Transverse colon (tissue), 4 donors: ENCODE measurements at regions not wholly inside any gene's neighbourhood (a gene's known extent, or its start where the extent isn't known, plus 50 kb on each side); places are given as distances from the start of the nearest gene placed in this dataset.
"Not testable (repeated sequence)": the region's sequence is repeated elsewhere in the genome, so short reads cannot be mapped to it uniquely, and the experiment has no call there.

Source experiments
- EP300 ChIP-seq: sonication (generic); formaldehyde crosslinking; IDR thresholded peaks from one replicate; pipeline ENCODE4 v1.6.1; 2017; ENCODE audit warnings: antibody characterized with exemption, low read depth
- POLR2A ChIP-seq: fragments of 450-650 bp; IDR thresholded peaks from one replicate; pipeline ENCODE4 v1.6.1; 2016; ENCODE audit warnings: antibody characterized with exemption, mild to moderate bottlenecking, moderate library complexity
- POLR2AphosphoS5 ChIP-seq, 3 donors: sonication (generic); formaldehyde crosslinking; IDR thresholded peaks; one replicate each; pipeline ENCODE4 v1.6.1; 2016; ENCODE audit warnings: antibody characterized with exemption in 3 of 3
- TF ChIP-seq, protein P1 (sequence below), 5 experiments: fragments of 200-600 bp in 3 of 5; fragments of 450-650 bp in 2 of 5; sonication (generic) in 3 of 5; IDR thresholded peaks; 1 replicate in 2 of 5; 2 replicates in 3 of 5; pipeline ENCODE4 v1.5.1; 2016 to 2017; ENCODE audit warnings: antibody characterized with exemption in 5 of 5, inconsistent platforms in 3 of 5, mild to moderate bottlenecking in 2 of 5, moderate library complexity in 1 of 5

DNA sequence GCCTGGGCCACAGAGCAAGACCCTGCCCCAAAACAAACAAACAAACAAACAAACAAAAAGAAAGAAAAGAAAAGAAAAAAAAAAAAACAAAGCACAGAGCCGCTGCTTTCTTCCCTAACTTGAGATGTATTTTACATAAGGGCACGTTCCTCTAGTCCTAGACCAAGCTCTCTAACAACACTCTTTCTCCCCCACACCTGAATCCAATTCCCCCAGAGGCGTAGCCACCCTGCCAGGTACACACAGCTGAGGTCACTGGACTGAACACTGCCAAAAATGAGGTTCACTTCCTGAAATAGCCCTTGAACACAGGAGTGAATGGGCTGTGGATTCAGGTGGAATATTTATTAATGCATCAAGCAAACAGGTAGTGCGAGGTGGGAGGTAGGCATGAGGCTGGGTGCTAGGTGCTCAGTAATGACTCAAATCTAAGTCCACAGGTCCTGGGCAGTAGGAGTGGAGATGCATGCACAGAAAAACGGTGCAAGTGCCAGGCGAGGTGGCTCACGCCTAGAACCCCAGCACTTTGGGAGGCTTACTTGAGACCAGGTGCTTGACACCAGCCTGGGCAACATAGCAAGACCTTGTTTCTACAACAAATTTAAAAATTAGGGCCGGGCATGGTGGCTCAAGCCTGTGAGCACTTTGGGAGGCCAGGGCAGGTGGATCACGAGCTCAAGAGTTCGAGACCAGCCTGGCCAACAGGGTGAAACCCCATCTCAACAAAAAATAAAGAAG lies 136.6 kb upstream of the C1QTNF3 start:
- TF ChIP-seq, protein P1, sequence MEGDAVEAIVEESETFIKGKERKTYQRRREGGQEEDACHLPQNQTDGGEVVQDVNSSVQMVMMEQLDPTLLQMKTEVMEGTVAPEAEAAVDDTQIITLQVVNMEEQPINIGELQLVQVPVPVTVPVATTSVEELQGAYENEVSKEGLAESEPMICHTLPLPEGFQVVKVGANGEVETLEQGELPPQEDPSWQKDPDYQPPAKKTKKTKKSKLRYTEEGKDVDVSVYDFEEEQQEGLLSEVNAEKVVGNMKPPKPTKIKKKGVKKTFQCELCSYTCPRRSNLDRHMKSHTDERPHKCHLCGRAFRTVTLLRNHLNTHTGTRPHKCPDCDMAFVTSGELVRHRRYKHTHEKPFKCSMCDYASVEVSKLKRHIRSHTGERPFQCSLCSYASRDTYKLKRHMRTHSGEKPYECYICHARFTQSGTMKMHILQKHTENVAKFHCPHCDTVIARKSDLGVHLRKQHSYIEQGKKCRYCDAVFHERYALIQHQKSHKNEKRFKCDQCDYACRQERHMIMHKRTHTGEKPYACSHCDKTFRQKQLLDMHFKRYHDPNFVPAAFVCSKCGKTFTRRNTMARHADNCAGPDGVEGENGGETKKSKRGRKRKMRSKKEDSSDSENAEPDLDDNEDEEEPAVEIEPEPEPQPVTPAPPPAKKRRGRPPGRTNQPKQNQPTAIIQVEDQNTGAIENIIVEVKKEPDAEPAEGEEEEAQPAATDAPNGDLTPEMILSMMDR (IDR thresholded peaks at IDR 0.05): not testable (repeated sequence)
- not testable (repeated sequence) for TF ChIP-seq POLR2AphosphoS5 (IDR thresholded peaks at IDR 0.05); POLR2A; EP300
